ENCODE measurements at regions not wholly inside any gene's neighbourhood (a gene's known extent, or its start where the extent isn't known, plus 50 kb on each side); places are given as distances from the start of the nearest gene placed in this dataset.

DNA sequence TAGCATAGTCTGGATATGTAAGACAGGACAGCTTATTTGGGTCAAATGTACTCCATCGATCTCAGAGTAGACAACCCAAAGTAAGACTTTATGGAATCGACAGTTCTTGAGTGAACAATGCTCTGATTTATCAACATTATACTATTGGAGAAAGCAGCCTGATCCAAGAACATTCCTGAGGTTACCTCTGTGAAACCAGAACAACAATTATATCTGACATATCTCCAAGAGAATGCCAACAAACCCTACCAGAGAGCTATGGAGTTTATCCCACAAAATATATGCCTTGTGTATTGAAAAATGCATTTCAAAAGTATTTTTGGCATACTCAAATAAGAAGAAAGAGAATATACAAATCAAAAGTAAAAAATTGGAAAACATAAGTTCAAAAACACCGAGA lies 1985.9 kb downstream of the EFNA5 start:
- intact Hi-C loops (cut with DNase I) = no loop called here
- H3K27me3 ChIP-seq (ENCODE audit: control insufficient read depth in 1 of 2, insufficient read depth in 2 of 2, low read length in 1 of 2) = no peaks in the 10 kb centered on the region
- ATAC-seq (ENCODE audit: low FRiP score) (no peak), DNase-seq (no peak)
- H3K4me3 ChIP-seq (ENCODE audit: low read length in 2 of 2) = no peak overlapping the region
- 93 to 94% methylated on average over 3 of the region's 3 CpGs for WGBS, 2 donors
- no peaks in the 10 kb centered on the region for H3K9me3 ChIP-seq (ENCODE audit: control insufficient read depth, low read length)
- H3K36me3 ChIP-seq (ENCODE audit: control insufficient read depth in 1 of 2, insufficient read depth in 2 of 2, low read length in 1 of 2) = no peaks in the 10 kb centered on the region
- no peak overlapping the region for H3K27ac ChIP-seq (ENCODE audit: low read depth in 1 of 2, low read length in 2 of 2)
- H3K4me1 ChIP-seq (ENCODE audit: control insufficient read depth in 1 of 2, insufficient read depth in 2 of 2, low read length in 2 of 2) = peaks cover 3 to 7% of the 10 kb centered on the region in 2 donors

DNA sequence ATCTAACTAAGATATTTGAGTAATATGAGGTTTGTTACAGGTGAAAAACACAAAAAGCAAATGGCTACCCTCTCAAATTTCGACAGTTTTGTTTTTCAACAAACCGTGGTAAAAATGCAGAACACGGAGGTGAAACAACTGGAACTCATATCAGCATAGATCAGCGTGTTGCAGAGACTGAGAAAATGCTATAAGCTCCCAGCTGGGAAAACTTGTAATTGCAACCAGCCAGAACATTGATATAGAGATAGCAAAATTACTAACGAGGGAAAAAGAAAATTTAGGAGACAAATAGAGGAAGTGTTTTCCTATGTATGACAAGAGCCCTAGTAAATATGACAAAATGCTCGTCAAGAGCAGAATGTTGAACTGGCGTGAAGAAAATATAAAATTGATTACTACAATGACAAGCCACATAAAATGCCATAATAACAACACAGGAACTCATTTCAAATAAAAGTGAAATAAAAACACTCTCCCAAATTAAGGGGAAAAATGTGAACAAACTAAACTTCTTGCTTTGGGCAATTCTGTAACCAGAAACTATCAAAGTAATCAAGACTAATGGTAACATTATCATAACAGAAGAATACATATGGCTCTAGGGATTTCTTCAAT lies 1989.8 kb downstream of the EFNA5 start:
- intact Hi-C loops (cut with DNase I) = no loop called here
- no peaks in the 10 kb centered on the region for H3K9me3 ChIP-seq (ENCODE audit: control insufficient read depth, low read length)
- H3K4me3 ChIP-seq (ENCODE audit: low read length in 2 of 2) = no peak overlapping the region
- no peak for DNase-seq
- 77 to 80% methylated on average over 7 of the region's 7 CpGs for WGBS, 2 donors
- H3K27me3 ChIP-seq (ENCODE audit: control insufficient read depth in 1 of 2, insufficient read depth in 2 of 2, low read length in 1 of 2) = no peaks in the 10 kb centered on the region
- peaks cover 3 to 4% of the 10 kb centered on the region in 2 donors for H3K4me1 ChIP-seq (ENCODE audit: control insufficient read depth in 1 of 2, insufficient read depth in 2 of 2, low read length in 2 of 2)
- H3K27ac ChIP-seq (ENCODE audit: low read depth in 1 of 2, low read length in 2 of 2) = no peak overlapping the region
- ATAC-seq (ENCODE audit: low FRiP score) = no peak
- H3K36me3 ChIP-seq (ENCODE audit: control insufficient read depth in 1 of 2, insufficient read depth in 2 of 2, low read length in 1 of 2) = no peaks in the 10 kb centered on the region

DNA sequence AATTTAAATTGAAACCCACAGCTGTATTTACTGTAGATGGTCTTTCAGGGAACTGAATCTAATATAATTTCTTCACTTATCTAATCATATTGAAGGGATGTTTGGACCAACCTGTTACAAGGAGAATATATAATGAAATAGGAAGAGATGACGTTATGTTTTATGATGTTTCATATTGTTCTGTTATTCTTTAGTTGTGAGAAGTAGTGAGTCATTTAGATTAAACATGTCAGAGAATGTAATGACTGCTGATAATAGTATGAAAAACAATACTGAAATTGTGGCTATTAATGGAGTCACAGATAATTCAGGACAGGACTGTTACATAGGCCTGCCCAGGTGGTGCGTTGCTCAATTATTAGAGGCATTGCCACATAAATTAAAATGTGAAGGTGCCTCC lies 1993.4 kb downstream of the EFNA5 start:
- no peak for DNase-seq
- ATAC-seq (ENCODE audit: low FRiP score) = no peak
- intact Hi-C loops (cut with DNase I) = no loop called here
- Histone ChIP-seq H3K36me3 (ENCODE audit: control insufficient read depth in 1 of 2, insufficient read depth in 2 of 2, low read length in 1 of 2) (no peaks in the 10 kb centered on the region), H3K27ac (ENCODE audit: low read depth in 1 of 2, low read length in 2 of 2) (no peak overlapping the region), H3K9me3 (ENCODE audit: control insufficient read depth, low read length) (no peaks in the 10 kb centered on the region), H3K4me3 (ENCODE audit: low read length in 2 of 2) (no peak overlapping the region), H3K27me3 (ENCODE audit: control insufficient read depth in 1 of 2, insufficient read depth in 2 of 2, low read length in 1 of 2) (no peaks in the 10 kb centered on the region), H3K4me1 (ENCODE audit: control insufficient read depth in 1 of 2, insufficient read depth in 2 of 2, low read length in 2 of 2) (no peaks in the 10 kb centered on the region)
- 54 to 60% methylated on average over 2 of the region's 2 CpGs for WGBS, 2 donors

DNA sequence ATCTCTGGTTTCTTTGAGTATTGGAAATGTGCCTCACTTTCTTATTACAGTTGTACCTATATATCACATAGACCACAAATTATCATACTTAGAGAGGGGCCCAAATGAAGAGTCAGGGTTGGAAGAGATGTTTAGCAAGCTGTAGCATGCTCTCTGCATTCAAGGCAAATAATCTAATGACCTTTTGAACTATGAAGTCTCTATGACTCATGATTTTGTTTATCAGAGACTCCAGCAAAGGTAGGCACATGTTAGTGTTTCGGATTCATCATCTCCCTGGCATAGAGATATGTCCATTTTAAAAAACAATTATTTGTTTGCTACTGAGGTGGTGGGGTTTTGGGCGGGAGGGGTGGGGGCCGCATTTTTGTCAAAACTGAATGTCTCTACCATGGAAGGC lies 2000.1 kb downstream of the EFNA5 start:
- Histone ChIP-seq H3K9me3 (ENCODE audit: control insufficient read depth, low read length) (no peaks in the 10 kb centered on the region), H3K4me3 (ENCODE audit: low read length in 2 of 2) (no peak overlapping the region), H3K27me3 (ENCODE audit: control insufficient read depth in 1 of 2, insufficient read depth in 2 of 2, low read length in 1 of 2) (no peaks in the 10 kb centered on the region), H3K27ac (ENCODE audit: low read depth in 1 of 2, low read length in 2 of 2) (no peak overlapping the region), H3K36me3 (ENCODE audit: control insufficient read depth in 1 of 2, insufficient read depth in 2 of 2, low read length in 1 of 2) (no peaks in the 10 kb centered on the region), H3K4me1 (ENCODE audit: control insufficient read depth in 1 of 2, insufficient read depth in 2 of 2, low read length in 2 of 2) (no peaks in the 10 kb centered on the region)
- ATAC-seq (ENCODE audit: low FRiP score) (no peak), DNase-seq (no peak)
- intact Hi-C loops (cut with DNase I) = no loop called here
- 95 to 96% methylated on average over 3 of the region's 3 CpGs for WGBS, 2 donors

DNA sequence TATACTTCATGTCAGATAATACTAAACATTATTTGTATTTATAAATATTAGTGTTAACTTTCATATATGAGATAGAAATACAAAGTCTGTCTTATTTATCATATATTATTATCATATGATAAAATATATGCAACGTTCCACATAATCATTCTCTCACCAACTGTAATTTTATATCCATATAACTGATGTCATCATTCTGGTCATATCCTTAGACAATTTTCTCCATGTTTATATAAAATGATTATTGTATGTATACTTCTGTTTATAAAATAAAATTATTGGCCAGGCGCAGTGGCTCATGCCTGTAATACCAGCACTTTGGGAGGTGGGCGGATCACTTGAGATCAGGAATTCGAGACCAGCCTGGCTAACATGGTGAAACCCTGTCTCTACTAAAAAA lies 2007.1 kb downstream of the EFNA5 start:
- Histone ChIP-seq H3K27me3 (ENCODE audit: control insufficient read depth in 1 of 2, insufficient read depth in 2 of 2, low read length in 1 of 2) (no peaks in the 10 kb centered on the region), H3K4me3 (ENCODE audit: low read length in 2 of 2) (no peak overlapping the region), H3K27ac (ENCODE audit: low read depth in 1 of 2, low read length in 2 of 2) (no peak overlapping the region), H3K9me3 (ENCODE audit: control insufficient read depth, low read length) (no peaks in the 10 kb centered on the region), H3K36me3 (ENCODE audit: control insufficient read depth in 1 of 2, insufficient read depth in 2 of 2, low read length in 1 of 2) (no peaks in the 10 kb centered on the region), H3K4me1 (ENCODE audit: control insufficient read depth in 1 of 2, insufficient read depth in 2 of 2, low read length in 2 of 2) (no peaks in the 10 kb centered on the region)
- WGBS, 2 donors = 87 to 88% methylated on average over 4 of the region's 4 CpGs
- intact Hi-C loops (cut with DNase I) = no loop called here
- DNase-seq (no peak), ATAC-seq (ENCODE audit: low FRiP score) (no peak)

DNA sequence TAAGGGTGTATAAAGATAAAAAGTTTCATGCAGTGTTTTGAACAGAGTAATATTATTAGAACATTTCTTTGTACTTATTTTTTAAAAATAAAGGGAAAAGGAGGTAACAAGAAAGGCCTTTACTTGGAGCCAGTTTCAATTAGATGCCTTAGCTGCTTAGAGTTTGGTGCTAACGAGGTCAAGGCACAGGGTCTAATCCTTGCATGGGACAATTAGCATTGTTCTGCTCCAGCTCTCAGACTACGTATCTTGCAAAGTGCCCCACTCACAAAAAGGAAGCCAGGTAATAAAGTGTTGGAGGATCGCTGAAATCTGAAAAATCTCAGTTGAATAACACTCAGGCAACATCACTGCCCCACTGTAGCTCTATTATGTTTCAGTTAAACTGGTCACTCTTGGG lies 2011.3 kb downstream of the EFNA5 start:
- Histone ChIP-seq H3K9me3 (ENCODE audit: control insufficient read depth, low read length) (no peaks in the 10 kb centered on the region), H3K27me3 (ENCODE audit: control insufficient read depth in 1 of 2, insufficient read depth in 2 of 2, low read length in 1 of 2) (no peaks in the 10 kb centered on the region), H3K27ac (ENCODE audit: low read depth in 1 of 2, low read length in 2 of 2) (no peak overlapping the region), H3K36me3 (ENCODE audit: control insufficient read depth in 1 of 2, insufficient read depth in 2 of 2, low read length in 1 of 2) (no peaks in the 10 kb centered on the region), H3K4me1 (ENCODE audit: control insufficient read depth in 1 of 2, insufficient read depth in 2 of 2, low read length in 2 of 2) (no peaks in the 10 kb centered on the region), H3K4me3 (ENCODE audit: low read length in 2 of 2) (no peak overlapping the region)
- ATAC-seq (ENCODE audit: low FRiP score) (no peak), DNase-seq (no peak)
- 95% methylated on average over 3 of the region's 3 CpGs for WGBS, 2 donors
- intact Hi-C loops (cut with DNase I) = no loop called here

DNA sequence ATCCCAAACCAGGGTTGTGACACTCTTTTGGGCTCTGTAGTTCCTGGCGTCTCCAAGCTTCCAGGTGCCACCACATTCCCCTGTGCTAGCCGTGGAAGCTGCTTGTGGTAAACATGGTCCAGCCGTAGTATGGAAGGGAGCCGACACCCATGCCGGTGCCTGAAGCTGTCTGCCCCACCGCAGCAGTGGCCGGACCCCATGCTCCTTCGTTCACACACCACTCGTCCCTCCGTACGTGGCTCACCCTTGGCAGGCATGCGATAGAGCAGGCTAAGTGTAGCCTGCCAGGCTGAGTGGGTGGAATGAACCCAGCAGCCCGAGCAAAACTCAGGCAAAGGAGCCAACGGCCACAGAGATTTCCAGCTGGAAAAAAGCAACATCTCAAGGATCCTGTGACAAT lies 2030.4 kb downstream of the EFNA5 start:
- ATAC-seq (ENCODE audit: low FRiP score) (no peak), DNase-seq (no peak)
- WGBS, 2 donors = 61 to 68% methylated on average over 14 of the region's 14 CpGs
- H3K4me3 ChIP-seq (ENCODE audit: low read length in 2 of 2) = no peak overlapping the region
- no peak overlapping the region for H3K27ac ChIP-seq (ENCODE audit: low read depth in 1 of 2, low read length in 2 of 2)
- intact Hi-C loops (cut with DNase I) = no loop called here
- H3K9me3 ChIP-seq (ENCODE audit: control insufficient read depth, low read length) = no peaks in the 10 kb centered on the region
- H3K27me3 ChIP-seq (ENCODE audit: control insufficient read depth in 1 of 2, insufficient read depth in 2 of 2, low read length in 1 of 2) = no peaks in the 10 kb centered on the region
- H3K36me3 ChIP-seq (ENCODE audit: control insufficient read depth in 1 of 2, insufficient read depth in 2 of 2, low read length in 1 of 2) = no peaks in the 10 kb centered on the region
- H3K4me1 ChIP-seq (ENCODE audit: control insufficient read depth in 1 of 2, insufficient read depth in 2 of 2, low read length in 2 of 2) = no peaks in the 10 kb centered on the region

DNA sequence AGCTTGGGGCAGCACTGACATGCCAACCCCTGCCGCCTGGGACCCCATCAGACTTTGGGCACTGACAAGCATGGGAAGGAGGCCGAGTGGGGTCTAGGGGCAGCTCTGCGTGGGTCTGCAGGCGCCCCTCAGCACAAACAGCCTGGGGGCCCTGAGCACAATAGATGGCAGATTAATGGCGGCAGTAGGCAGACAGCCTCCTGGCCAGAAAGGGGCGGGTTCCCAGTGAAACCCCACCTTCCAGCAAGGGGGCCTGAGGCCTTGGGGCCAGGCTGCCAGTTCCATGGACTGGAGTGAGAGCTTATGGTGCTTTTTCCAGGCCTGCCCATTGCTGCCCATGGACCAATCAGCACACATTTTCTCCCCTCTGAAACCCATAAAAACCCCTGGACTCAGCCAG lies 2031.2 kb downstream of the EFNA5 start:
- Histone ChIP-seq H3K36me3 (ENCODE audit: control insufficient read depth in 1 of 2, insufficient read depth in 2 of 2, low read length in 1 of 2) (no peaks in the 10 kb centered on the region), H3K4me1 (ENCODE audit: control insufficient read depth in 1 of 2, insufficient read depth in 2 of 2, low read length in 2 of 2) (no peaks in the 10 kb centered on the region), H3K4me3 (ENCODE audit: low read length in 2 of 2) (no peak overlapping the region), H3K27ac (ENCODE audit: low read depth in 1 of 2, low read length in 2 of 2) (no peak overlapping the region), H3K27me3 (ENCODE audit: control insufficient read depth in 1 of 2, insufficient read depth in 2 of 2, low read length in 1 of 2) (no peaks in the 10 kb centered on the region), H3K9me3 (ENCODE audit: control insufficient read depth, low read length) (no peaks in the 10 kb centered on the region)
- ATAC-seq (ENCODE audit: low FRiP score) (no peak), DNase-seq (peak in 1 of 2 donors; percentile 44)
- WGBS, 2 donors = 97 to 99% methylated on average over 6 of the region's 6 CpGs
- intact Hi-C loops (cut with DNase I) = no loop called here

DNA sequence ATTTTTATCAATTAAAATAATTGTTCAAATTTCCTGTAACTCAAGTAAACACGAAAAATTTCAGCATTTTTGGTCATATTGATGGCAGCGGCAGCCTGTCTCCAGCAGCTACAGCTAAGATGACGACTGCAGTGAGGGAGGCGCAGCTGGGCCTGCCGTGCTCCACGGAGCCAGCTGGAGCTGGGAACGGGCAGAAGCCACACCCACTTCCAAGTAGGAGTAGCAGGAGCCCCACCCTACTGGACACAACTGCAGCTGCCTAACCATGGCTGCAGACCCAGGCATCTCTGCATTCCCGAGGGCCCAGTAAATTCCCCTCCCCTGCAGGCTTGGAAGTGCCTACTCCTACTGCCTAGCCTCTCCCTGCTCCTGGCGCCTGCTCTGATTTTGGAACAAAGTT lies 2031.7 kb downstream of the EFNA5 start:
- intact Hi-C loops (cut with DNase I) = no loop called here
- 93% methylated on average over 9 of the region's 9 CpGs for WGBS, 2 donors
- ATAC-seq (ENCODE audit: low FRiP score) (no peak), DNase-seq (peak in 1 of 2 donors; percentile 51)
- Histone ChIP-seq H3K4me1 (ENCODE audit: control insufficient read depth in 1 of 2, insufficient read depth in 2 of 2, low read length in 2 of 2) (no peaks in the 10 kb centered on the region), H3K36me3 (ENCODE audit: control insufficient read depth in 1 of 2, insufficient read depth in 2 of 2, low read length in 1 of 2) (no peaks in the 10 kb centered on the region), H3K27me3 (ENCODE audit: control insufficient read depth in 1 of 2, insufficient read depth in 2 of 2, low read length in 1 of 2) (no peaks in the 10 kb centered on the region), H3K27ac (ENCODE audit: low read depth in 1 of 2, low read length in 2 of 2) (no peak overlapping the region), H3K4me3 (ENCODE audit: low read length in 2 of 2) (no peak overlapping the region), H3K9me3 (ENCODE audit: control insufficient read depth, low read length) (no peaks in the 10 kb centered on the region)

Data from aorta (tissue), 5 donors.